PC-9 (cell line): ENCODE measurements at regions not wholly inside any gene's neighbourhood (a gene's known extent, or its start where the extent isn't known, plus 50 kb on each side); places are given as distances from the start of the nearest gene placed in this dataset.

Source experiments
- BruUV-seq: library from RNA; stranded (reverse); fragments of 400-500 nt; replicated peaks from 2 replicates; lab custom pipeline; 2021; lab: Mats Ljungman, UMichigan
- CTCF ChIA-PET: fragments of 300-600 bp; sonication (Branson Sonifier 250); formaldehyde crosslinking; loops from one replicate; lab custom pipeline; 2022; ENCODE audit warnings: antibody characterized with exemption; lab: Charles Lee
- POLR2A ChIA-PET: fragments of 300-600 bp; sonication (Branson Sonifier 250); formaldehyde crosslinking; loops from one replicate; lab custom pipeline; 2022; ENCODE audit warnings: antibody characterized with exemption; ENCODE audit not compliant: unreplicated experiment; lab: Charles Lee
- DNase-seq, 2 experiments: peaks; one replicate each; pipeline versions ENCODE4 v3.0.0 to v3.0.0-alpha.2; 2015 to 2022; ENCODE audit warnings: mixed read lengths in 1 of 2
- H2AFZ ChIP-seq: fragments of 200-600 bp; sonication (generic); 2 replicates; pipeline ENCODE4 v1.8.1; 2017; ENCODE audit warnings: antibody characterized with exemption
- H3F3A ChIP-seq: fragments of 200-600 bp; sonication (generic); 2 replicates; pipeline ENCODE4 v1.8.1; 2017; ENCODE audit warnings: antibody characterized with exemption, mild to moderate bottlenecking, low read depth; ENCODE audit not compliant: insufficient read depth
- H3K27ac ChIP-seq: fragments of 200-600 bp; sonication (generic); 2 replicates; pipeline ENCODE4 v1.6.1; 2016; ENCODE audit warnings: mixed run types
- H3K27me3 ChIP-seq: fragments of 200-600 bp; sonication (generic); 2 replicates; pipeline ENCODE4 v1.6.1; 2016; ENCODE audit warnings: low read depth, mixed run types; ENCODE audit not compliant: insufficient read depth
- H3K36me3 ChIP-seq: fragments of 200-600 bp; sonication (generic); 2 replicates; pipeline ENCODE4 v1.6.1; 2016; ENCODE audit warnings: low read depth, mixed run types
- H3K4me1 ChIP-seq: fragments of 200-600 bp; sonication (generic); replicated peaks from 2 replicates; pipeline ENCODE4 v1.6.1; 2016; ENCODE audit warnings: mixed run types; ENCODE audit not compliant: insufficient read depth
- H3K4me2 ChIP-seq: fragments of 200-600 bp; sonication (generic); 2 replicates; pipeline ENCODE4 v1.6.1; 2017; ENCODE audit warnings: mixed run types
- H3K4me3 ChIP-seq: fragments of 200-600 bp; sonication (generic); 2 replicates; pipeline ENCODE4 v1.6.1; 2016; ENCODE audit warnings: mixed run types
- H3K79me2 ChIP-seq: fragments of 200-600 bp; sonication (generic); 2 replicates; pipeline ENCODE4 v1.6.1; 2017; ENCODE audit warnings: low read depth, mixed run types
- H3K9me2 ChIP-seq: fragments of 200-600 bp; sonication (generic); 2 replicates; pipeline ENCODE4 v1.8.1; 2017; ENCODE audit warnings: mild to moderate bottlenecking; ENCODE audit not compliant: insufficient read depth
- H3K9me3 ChIP-seq: fragments of 200-600 bp; sonication (generic); 2 replicates; pipeline ENCODE4 v1.8.1; 2016; ENCODE audit warnings: low read depth; ENCODE audit not compliant: insufficient read depth
- H4K20me1 ChIP-seq: fragments of 200-600 bp; sonication (generic); 2 replicates; pipeline ENCODE4 v1.8.1; 2017; ENCODE audit not compliant: insufficient read depth
- CTCF ChIP-seq: fragments of 200-600 bp; sonication (generic); conservative IDR thresholded peaks from 2 replicates; pipeline ENCODE4 v1.6.1; 2017; ENCODE audit warnings: mixed run types, antibody characterized with exemption, mild to moderate bottlenecking, moderate library complexity
- EZH2 ChIP-seq: fragments of 200-600 bp; sonication (generic); IDR thresholded peaks from 2 replicates; pipeline ENCODE4 v1.8.0; 2017; ENCODE audit warnings: antibody characterized with exemption, low read depth
- intact Hi-C: fragments of 100-400 bp; cut with micrococcal nuclease; formaldehyde crosslinking; loops from one replicate; pipeline ENCODE4 v1.10.0; 2022; ENCODE audit not compliant: unreplicated experiment

GRCh38 chr6:71399279-71399678, 110.7 kb downstream of the OGFRL1 start:
- CTCF ChIA-PET, result no interaction called here
- Histone ChIP-seq H3K9me3 (no peaks in the 10 kb centered on the region; the same call in 1 of the 2 replicates), H4K20me1 (no peaks in the 10 kb centered on the region), H3K4me2 (no peak overlapping the region), H3K27me3 (no peaks in the 10 kb centered on the region), H3K9me2 (no peaks in the 10 kb centered on the region), H3K36me3 (peaks cover 24% of the 10 kb centered on the region), H3K4me3 (no peak overlapping the region), H3K4me1 (peaks cover 53% of the 10 kb centered on the region), H2AFZ (no peak overlapping the region), H3K27ac (no peak overlapping the region), H3F3A (peaks cover 29% of the 10 kb centered on the region), H3K79me2 (peaks cover 35% of the 10 kb centered on the region)
- TF ChIP-seq CTCF (no peak), EZH2 (no peak)
- intact Hi-C loops, result no loop called here
- POLR2A ChIA-PET, result no interaction called here
- no TSS peak for BruUV-seq
- DNase-seq, result no peak

- CTCF ChIA-PET, result no interaction called here
- no peaks in the 10 kb centered on the region; the same call in 1 of the 2 replicates for H3K9me3 ChIP-seq
- H3K79me2 ChIP-seq, result peaks cover 35% of the 10 kb centered on the region
- no peak for DNase-seq
- intact Hi-C loops, result no loop called here
- POLR2A ChIA-PET, result no interaction called here
- H3K9me2 ChIP-seq, result no peaks in the 10 kb centered on the region
- peaks cover 28% of the 10 kb centered on the region for H3K36me3 ChIP-seq
- no peak overlapping the region for H2AFZ ChIP-seq
- H3K27me3 ChIP-seq, result no peaks in the 10 kb centered on the region
- BruUV-seq, result no TSS peak
- TF ChIP-seq CTCF, result no peak
- TF ChIP-seq EZH2, result no peak
- H3K27ac ChIP-seq, result no peak overlapping the region
- H4K20me1 ChIP-seq, result no peaks in the 10 kb centered on the region
- H3F3A ChIP-seq, result peaks cover 34% of the 10 kb centered on the region
- H3K4me1 ChIP-seq, result peaks cover 54% of the 10 kb centered on the region
- H3K4me3 ChIP-seq, result no peak overlapping the region
- no peak overlapping the region for H3K4me2 ChIP-seq
Measured at GRCh38 chr6:71400852-71401251, 112.2 kb downstream of the OGFRL1 start.

- Histone ChIP-seq H3K4me2 (peak overlapping the region; percentile 80; the same call in 1 of the 2 replicates), H3K9me3 (no peaks in the 10 kb centered on the region; the same call in 1 of the 2 replicates), H3K4me1 (peaks cover 67% of the 10 kb centered on the region), H4K20me1 (no peaks in the 10 kb centered on the region), H3F3A (peaks cover 46% of the 10 kb centered on the region), H2AFZ (no peak overlapping the region), H3K27me3 (no peaks in the 10 kb centered on the region), H3K36me3 (peaks cover 39% of the 10 kb centered on the region), H3K79me2 (peaks cover 46% of the 10 kb centered on the region), H3K4me3 (peak overlapping the region; percentile 24; the same call in 1 of the 2 replicates), H3K9me2 (0 out of 2 replicates have a peak, but pooled peaks cover 3% of the 10 kb centered on the region), H3K27ac (peak overlapping the region; percentile 98)
- TF ChIP-seq EZH2 (no peak), CTCF (no peak)
- intact Hi-C loops, result no loop called here
- no TSS peak for BruUV-seq
- DNase-seq, result no peak
- ChIA-PET CTCF (no interaction called here), POLR2A (no interaction called here)
Measured at GRCh38 chr6:71402096-71402495, 113.5 kb downstream of the OGFRL1 start.
